K562 (cell line): ENCODE measurements at regions not wholly inside any gene's neighbourhood (a gene's known extent, or its start where the extent isn't known, plus 50 kb on each side); places are given as distances from the start of the nearest gene placed in this dataset.

ENCODE experiments used
- ATAC-seq: fragments of 200-7000 bp; cut with Tn5 transposase; 3 replicates; pipeline ENCODE4 v1.9.1; 2020; ENCODE audit warnings: moderate library complexity
- BruUV-seq: library from RNA; stranded (reverse); fragments of 400-500 nt; replicated peaks from 2 replicates; lab custom pipeline; 2021; lab: Mats Ljungman, UMichigan
- CTCF ChIA-PET: fragments of 300-600 bp; formaldehyde crosslinking; extraction: SDS; loops from one replicate; lab custom pipeline; 2021; ENCODE audit warnings: low intra/inter-chr PET ratio; lab: Yijun Ruan, JAX
- POLR2A ChIA-PET: fragments of 300-600, 350-650 bp; sonication (Branson Sonifier 250); formaldehyde crosslinking; extraction: SDS; loops from one replicate; lab custom pipeline; 2021; ENCODE audit warnings: antibody characterized with exemption, inconsistent platforms; lab: Yijun Ruan, JAX
- DNase-seq, 4 experiments: peaks; one replicate each; pipeline versions ENCODE4 v3.0.0 to v3.0.0-alpha.2; 2011 to 2018; ENCODE audit warnings: low spot score in 3 of 4, mixed read lengths in 3 of 4; ENCODE audit errors: extremely low read depth in 1 of 4
- FAIRE-seq: peaks from 2 replicates; lab custom pipeline; 2011; peaks lifted over from hg19 to GRCh38; lab: Jason Lieb, UNC
- H2AFZ ChIP-seq: 2 replicates; pipeline ENCODE4 v1.6.0; 2011; ENCODE audit warnings: low read depth, low read length, control low read depth, inconsistent platforms
- H3K27ac ChIP-seq: fragments of 200-600 bp; 3 replicates; pipeline ENCODE4 v1.8.0; 2011; ENCODE audit warnings: low read depth, mild to moderate bottlenecking, control low read depth, inconsistent platforms, low read length, moderate library complexity, mixed read lengths; ENCODE audit errors: extremely low read depth
- H3K27me3 ChIP-seq, 2 experiments: fragments of 300-600 bp in 1 of 2; 2 replicates in 1 of 2; 3 replicates in 1 of 2; pipeline versions ENCODE4 v1.6.0 to v1.8.0; 2011; ENCODE audit warnings: inconsistent platforms in 2 of 2, low read length in 2 of 2, mild to moderate bottlenecking in 1 of 2, mixed read lengths in 1 of 2, moderate library complexity in 1 of 2; ENCODE audit not compliant: control insufficient read depth in 2 of 2, insufficient read depth in 2 of 2
- H3K36me3 ChIP-seq: fragments of 300-600 bp; 3 replicates; pipeline ENCODE4 v1.8.0; 2011; ENCODE audit warnings: mild to moderate bottlenecking, low read length, inconsistent platforms; ENCODE audit not compliant: control insufficient read depth, insufficient read depth
- H3K4me1 ChIP-seq, 2 experiments: fragments of 200-600 bp in 1 of 2; replicated peaks in 1 of 2; 2 replicates in 1 of 2; 3 replicates in 1 of 2; pipeline versions ENCODE4 v1.5.1 to v1.8.0; 2011; ENCODE audit warnings: inconsistent platforms in 2 of 2, low read length in 2 of 2, mild to moderate bottlenecking in 1 of 2, mixed read lengths in 1 of 2, moderate library complexity in 1 of 2; ENCODE audit not compliant: control insufficient read depth in 2 of 2, insufficient read depth in 2 of 2
- H3K4me2 ChIP-seq: 2 replicates; pipeline ENCODE4 v1.6.1; 2011; ENCODE audit warnings: low read length, control low read depth, inconsistent platforms, mixed read lengths; ENCODE audit not compliant: insufficient read depth
- H3K4me3 ChIP-seq: fragments of 200-600 bp; sonication (generic), shearing (Covaris generic); 2 replicates; pipeline ENCODE4 v1.5.1; 2016; ENCODE audit warnings: control low read depth, inconsistent platforms
- H3K79me2 ChIP-seq: fragments of 200-600 bp; 3 replicates; pipeline ENCODE4 v1.8.0; 2011; ENCODE audit warnings: low read length, inconsistent platforms; ENCODE audit not compliant: control insufficient read depth, insufficient read depth
- H3K9ac ChIP-seq, 2 experiments: 2 replicates each; pipeline versions ENCODE4 v1.6.0 to v1.6.1; 2011; ENCODE audit warnings: low read depth in 2 of 2, low read length in 2 of 2, control low read depth in 1 of 2, inconsistent platforms in 1 of 2, mild to moderate bottlenecking in 1 of 2, mixed read lengths in 1 of 2; ENCODE audit not compliant: insufficient read depth in 1 of 2
- H3K9me1 ChIP-seq: one replicate; pipeline ENCODE4 v1.6.0; 2011; ENCODE audit warnings: inconsistent platforms, mild to moderate bottlenecking, low read length, moderate library complexity; ENCODE audit not compliant: control insufficient read depth, insufficient read depth
- H3K9me3 ChIP-seq: replicated peaks from 2 replicates; pipeline ENCODE4 v1.5.1; 2011; ENCODE audit warnings: low read depth, low read length, inconsistent platforms; ENCODE audit not compliant: control insufficient read depth, insufficient read depth
- H4K20me1 ChIP-seq: replicated peaks from 2 replicates; pipeline ENCODE4 v1.6.1; 2011; ENCODE audit warnings: low read length, inconsistent platforms, mixed read lengths; ENCODE audit not compliant: control insufficient read depth, insufficient read depth
- CBFA2T3 ChIP-seq: fragments of 450-650 bp; IDR thresholded peaks from 2 replicates; pipeline ENCODE4 v1.6.1; 2017
- CTBP1 ChIP-seq: fragments of 450-650 bp; IDR thresholded peaks from 2 replicates; pipeline ENCODE4 v1.6.1; 2016; ENCODE audit warnings: borderline replicate concordance
- EGR1 ChIP-seq: fragments of 450-650 bp; conservative IDR thresholded peaks from 2 replicates; pipeline ENCODE4 v1.6.1; 2017; ENCODE audit warnings: mild to moderate bottlenecking
- FOXM1 ChIP-seq, 2 experiments: fragments of 450-650 bp in 1 of 2; sonication (generic) in 1 of 2; formaldehyde crosslinking in 1 of 2; IDR thresholded peaks; 2 replicates each; pipeline versions ENCODE4 v1.6.1 to v1.9.0; 2017 to 2022; ENCODE audit warnings: low read depth in 2 of 2, mild to moderate bottlenecking in 2 of 2, missing genetic modification reagents in 1 of 2, moderate library complexity in 1 of 2
- GATAD2A ChIP-seq: fragments of 450-650 bp; IDR thresholded peaks from 2 replicates; pipeline ENCODE4 v1.6.1; 2017
- PRPF4 ChIP-seq: fragments of 200-400 bp; formaldehyde crosslinking; IDR thresholded peaks from one replicate; pipeline ENCODE4 v1.6.1; 2017; ENCODE audit warnings: low read length, low read depth, mild to moderate bottlenecking; ENCODE audit not compliant: insufficient read depth, poor library complexity, severe bottlenecking
- TAF7 ChIP-seq: fragments of 450-650 bp; IDR thresholded peaks from 2 replicates; pipeline ENCODE4 v1.6.1; 2016; ENCODE audit warnings: missing genetic modification characterization, missing compliant biosample characterization
- ZFPM2 ChIP-seq: fragments of 250-450 bp; sonication (Bioruptor Pico); IDR thresholded peaks from 2 replicates; pipeline ENCODE4 v1.5.1; 2022; ENCODE audit warnings: mild to moderate bottlenecking
- ZNF121 ChIP-seq: sonication (generic); formaldehyde crosslinking; conservative IDR thresholded peaks from 2 replicates; pipeline ENCODE4 v1.8.0; 2022; ENCODE audit warnings: missing genetic modification reagents
- ZSCAN29 ChIP-seq: fragments of 450-650 bp; IDR thresholded peaks from 2 replicates; pipeline ENCODE4 v1.6.1; 2017
- WGBS: fragments of 100-300 bp; shearing (Covaris generic); methylation state at CpG from one replicate; pipeline ENCODE4 v1.1.6; 2016; ENCODE audit warnings: low coverage, mixed read lengths; ENCODE audit not compliant: insufficient coverage; ENCODE audit errors: missing lambda C conversion rate; 5-methylcytosine and 5-hydroxymethylcytosine counted together
- in situ Hi-C: fragments of 300-500 bp; cut with MboI; formaldehyde crosslinking; loops from 4 replicates; pipeline ENCODE4 v1.15.0; 2018; ENCODE audit warnings: inconsistent platforms, mixed read lengths
- intact Hi-C: fragments of 100-400 bp; cut with micrococcal nuclease; formaldehyde crosslinking; loops from 2 replicates; pipeline ENCODE4 v1.14.2; 2022
- TF ChIP-seq, protein P1 (sequence below): fragments of 450-650 bp; formaldehyde crosslinking; conservative IDR thresholded peaks from 2 replicates; pipeline ENCODE4 v1.4.0; 2022; ENCODE audit warnings: mild to moderate bottlenecking, missing genetic modification characterization

DNA sequence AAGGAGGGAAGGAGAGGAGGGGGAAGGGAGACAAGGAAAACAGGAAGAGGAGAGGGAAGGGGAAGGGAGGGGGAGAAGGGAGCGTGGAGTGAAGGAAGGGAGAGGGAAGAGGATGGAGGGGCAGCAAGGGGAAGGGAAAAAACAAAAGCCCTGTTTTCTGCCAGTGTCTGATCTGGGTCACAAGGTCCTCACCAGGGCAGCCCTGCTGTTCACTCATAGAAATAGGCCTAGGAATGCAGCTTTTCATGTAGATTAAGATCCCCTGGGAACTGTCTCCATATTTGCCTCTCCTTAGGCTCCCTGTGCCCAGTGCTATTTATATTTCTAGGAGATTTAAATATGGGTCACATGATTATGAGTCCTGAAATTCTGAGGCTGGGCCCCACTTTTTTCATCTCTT is 790.7 kb downstream of the TNS3 start:
- no peaks in the 10 kb centered on the region for H4K20me1 ChIP-seq
- DNase-seq (no peak), ATAC-seq (no peak)
- CTCF ChIA-PET = no interaction called here
- H3K36me3 ChIP-seq = no peaks in the 10 kb centered on the region
- no peak overlapping the region for H3K27ac ChIP-seq
- H3K27me3 ChIP-seq = no peaks in the 10 kb centered on the region
- no peaks in the 10 kb centered on the region for H3K9me3 ChIP-seq
- no peak overlapping the region for H3K9ac ChIP-seq
- H3K9me1 ChIP-seq = no peaks in the 10 kb centered on the region
- H3K4me1 ChIP-seq = no peaks in the 10 kb centered on the region
- POLR2A ChIA-PET = interaction anchor here (1.0 kb wide), 1 partner anchor 18 kb away, joined by 3 read pairs; no protein-coding TSS in a partner anchor
- in situ Hi-C loops = no loop called here
- no peak overlapping the region for H3K4me2 ChIP-seq
- no peak overlapping the region for H2AFZ ChIP-seq
- no peak for TF ChIP-seq FOXM1 (IDR thresholded peaks at IDR 0.05; ENCODE audit: low read depth)
- TF ChIP-seq FOXM1 (CRISPR knock-in tag; IDR thresholded peaks at IDR 0.05; ENCODE audit: low read depth) = no peak
- no peak for TF ChIP-seq TAF7
- no peak for TF ChIP-seq CBFA2T3
- TF ChIP-seq PRPF4 = no peak
- no peak for TF ChIP-seq ZSCAN29
- no peak for TF ChIP-seq GATAD2A
- TF ChIP-seq ZNF121 (CRISPR knock-in tag) = no peak
- TF ChIP-seq, protein P1, sequence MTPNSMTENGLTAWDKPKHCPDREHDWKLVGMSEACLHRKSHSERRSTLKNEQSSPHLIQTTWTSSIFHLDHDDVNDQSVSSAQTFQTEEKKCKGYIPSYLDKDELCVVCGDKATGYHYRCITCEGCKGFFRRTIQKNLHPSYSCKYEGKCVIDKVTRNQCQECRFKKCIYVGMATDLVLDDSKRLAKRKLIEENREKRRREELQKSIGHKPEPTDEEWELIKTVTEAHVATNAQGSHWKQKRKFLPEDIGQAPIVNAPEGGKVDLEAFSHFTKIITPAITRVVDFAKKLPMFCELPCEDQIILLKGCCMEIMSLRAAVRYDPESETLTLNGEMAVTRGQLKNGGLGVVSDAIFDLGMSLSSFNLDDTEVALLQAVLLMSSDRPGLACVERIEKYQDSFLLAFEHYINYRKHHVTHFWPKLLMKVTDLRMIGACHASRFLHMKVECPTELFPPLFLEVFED (CRISPR knock-in tag) = no peak
- no peak for TF ChIP-seq CTBP1
- TF ChIP-seq ZFPM2 (CRISPR knock-in tag) = no peak
- TF ChIP-seq EGR1 = no peak
- TF ChIP-seq, all 486 proteins: peak for 0
- intact Hi-C loops = no loop called here
- BruUV-seq = no TSS peak
- Histone ChIP-seq H3K4me3 (no peak overlapping the region), H3K79me2 (no peaks in the 10 kb centered on the region)
- WGBS = no CpG with 5 or more reads among the region's 1 CpG
- FAIRE-seq = no peak
